GM12878 (cell line): ENCODE measurements at regions not wholly inside any gene's neighbourhood (a gene's known extent, or its start where the extent isn't known, plus 50 kb on each side); places are given as distances from the start of the nearest gene placed in this dataset.

Source experiments
- ATAC-seq: fragments of 200-7000 bp; cut with Tn5 transposase; 3 replicates; pipeline ENCODE4 v1.9.1; 2020; ENCODE audit warnings: mild to moderate bottlenecking, moderate library complexity
- BruUV-seq: library from RNA; stranded (reverse); fragments of 400-500 nt; replicated peaks from 2 replicates; lab custom pipeline; 2021; lab: Mats Ljungman, UMichigan
- CTCF ChIA-PET: fragments of 300-600 bp; sonication (Branson Sonifier 250); formaldehyde crosslinking; extraction: SDS; loops from one replicate; lab custom pipeline; 2021; ENCODE audit warnings: inconsistent platforms; lab: Yijun Ruan, JAX
- POLR2A ChIA-PET: fragments of 350-600 bp; formaldehyde crosslinking; extraction: SDS; loops from one replicate; lab custom pipeline; 2021; ENCODE audit warnings: inconsistent platforms; lab: Charles Lee
- RAD21 ChIA-PET: fragments of 300-600 bp; sonication (Branson Sonifier 250); formaldehyde crosslinking; loops from one replicate; lab custom pipeline; 2023; ENCODE audit warnings: antibody characterized with exemption; ENCODE audit not compliant: unreplicated experiment; lab: Charles Lee
- SMC1A ChIA-PET: fragments of 300-600 bp; sonication (Branson Sonifier 250); formaldehyde crosslinking; loops from one replicate; lab custom pipeline; 2023; ENCODE audit not compliant: unreplicated experiment, uncharacterized antibody; lab: Charles Lee
- DNase-seq: peaks from one replicate; pipeline ENCODE4 v3.0.0-alpha.2; 2011; ENCODE audit warnings: low read depth, low spot score
- FAIRE-seq: peaks from 3 replicates; lab custom pipeline; 2011; peaks lifted over from hg19 to GRCh38; lab: Jason Lieb, UNC
- H2AFZ ChIP-seq: 2 replicates; pipeline ENCODE4 v1.6.0; 2011; ENCODE audit warnings: low read depth, low read length, control low read depth; ENCODE audit not compliant: control insufficient read depth
- H3K27ac ChIP-seq: 2 replicates; pipeline ENCODE4 v1.5.1; 2011; ENCODE audit warnings: control low read depth; ENCODE audit not compliant: control insufficient read depth, insufficient read depth
- H3K27me3 ChIP-seq, 2 experiments: replicated peaks in 1 of 2; 2 replicates each; pipeline versions ENCODE4 v1.6.0 to v1.6.1; 2011; ENCODE audit warnings: low read length in 1 of 2; ENCODE audit not compliant: control insufficient read depth in 2 of 2, insufficient read depth in 2 of 2
- H3K36me3 ChIP-seq, 2 experiments: 2 replicates each; pipeline ENCODE4 v1.5.1; 2011; ENCODE audit warnings: low read length in 1 of 2; ENCODE audit not compliant: control insufficient read depth in 2 of 2, insufficient read depth in 2 of 2
- H3K4me1 ChIP-seq: 2 replicates; pipeline ENCODE4 v1.6.1; 2011; ENCODE audit warnings: mild to moderate bottlenecking, low read length, moderate library complexity, mixed read lengths; ENCODE audit not compliant: control insufficient read depth, insufficient read depth
- H3K4me2 ChIP-seq: 2 replicates; pipeline ENCODE4 v1.6.0; 2011; ENCODE audit warnings: control low read depth; ENCODE audit not compliant: control insufficient read depth, insufficient read depth
- H3K4me3 ChIP-seq: fragments of 200-600 bp; sonication (generic); 2 replicates; pipeline ENCODE4 v1.5.1; 2016
- H3K79me2 ChIP-seq: 2 replicates; pipeline ENCODE4 v1.6.0; 2011; ENCODE audit warnings: low read length; ENCODE audit not compliant: control insufficient read depth, insufficient read depth
- H3K9ac ChIP-seq: 2 replicates; pipeline ENCODE4 v1.8.0; 2011; ENCODE audit warnings: low read length, control low read depth, mixed read lengths; ENCODE audit not compliant: control insufficient read depth, insufficient read depth
- H3K9me3 ChIP-seq: replicated peaks from 3 replicates; pipeline ENCODE4 v1.5.1; 2011; ENCODE audit warnings: mild to moderate bottlenecking, low read length; ENCODE audit not compliant: control insufficient read depth, insufficient read depth
- H4K20me1 ChIP-seq: 2 replicates; pipeline ENCODE4 v1.6.0; 2011; ENCODE audit not compliant: control insufficient read depth, insufficient read depth
- ASH2L ChIP-seq: fragments of 300-600, 200-600 bp; sonication (generic); IDR thresholded peaks from 2 replicates; pipeline ENCODE4 v1.6.1; 2017; ENCODE audit warnings: low read depth, mild to moderate bottlenecking, borderline replicate concordance
- BHLHE40 ChIP-seq, 2 experiments: fragments of 450-650 bp in 1 of 2; IDR thresholded peaks; 2 replicates each; pipeline ENCODE4 v1.6.1; 2011 to 2017; ENCODE audit warnings: low read depth in 2 of 2, borderline replicate concordance in 1 of 2, improper control_type of control experiment in 1 of 2, low read length in 1 of 2, mild to moderate bottlenecking in 1 of 2
- BMI1 ChIP-seq: fragments of 450-650 bp; IDR thresholded peaks from 2 replicates; pipeline ENCODE4 v1.6.1; 2016; ENCODE audit warnings: mild to moderate bottlenecking, moderate library complexity, borderline replicate concordance
- CBX3 ChIP-seq: fragments of 200-600 bp; sonication (generic); IDR thresholded peaks from 2 replicates; pipeline ENCODE4 v1.6.1; 2016; ENCODE audit warnings: low read depth, borderline replicate concordance
- CEBPB ChIP-seq, 2 experiments: fragments of 150-350 bp in 1 of 2; IDR thresholded peaks; 2 replicates each; pipeline ENCODE4 v1.6.1; 2012 to 2014; ENCODE audit warnings: low read depth in 2 of 2, low read length in 2 of 2, borderline replicate concordance in 1 of 2, inconsistent platforms in 1 of 2
- CHD2 ChIP-seq: IDR thresholded peaks from 2 replicates; pipeline ENCODE4 v1.6.1; 2011; ENCODE audit warnings: low read depth, low read length, improper control_type of control experiment, borderline replicate concordance
- GATAD2B ChIP-seq: fragments of 450-650 bp; conservative IDR thresholded peaks from 2 replicates; pipeline ENCODE4 v1.6.1; 2017; ENCODE audit warnings: low read depth, mild to moderate bottlenecking, moderate library complexity
- MTA2 ChIP-seq: fragments of 450-650 bp; IDR thresholded peaks from 2 replicates; pipeline ENCODE4 v1.6.1; 2016; ENCODE audit warnings: low read depth, mild to moderate bottlenecking, moderate library complexity
- RAD51 ChIP-seq: fragments of 450-650 bp; IDR thresholded peaks from 2 replicates; pipeline ENCODE4 v1.6.1; 2016; ENCODE audit warnings: moderate library complexity, mild to moderate bottlenecking, inconsistent platforms
- RBBP5 ChIP-seq: fragments of 200-600 bp; sonication (generic); conservative IDR thresholded peaks from 2 replicates; pipeline ENCODE4 v1.6.1; 2016
- SPI1 ChIP-seq: IDR thresholded peaks from 2 replicates; pipeline ENCODE4 v1.6.1; 2011; ENCODE audit warnings: low read depth, mild to moderate bottlenecking, low read length, moderate library complexity, borderline replicate concordance; ENCODE audit not compliant: insufficient read depth
- TBL1XR1 ChIP-seq: IDR thresholded peaks from 2 replicates; pipeline ENCODE4 v1.6.1; 2012; ENCODE audit warnings: low read depth, low read length, improper control_type of control experiment
- ZNF622 ChIP-seq: fragments of 450-650 bp; IDR thresholded peaks from 2 replicates; pipeline ENCODE4 v1.6.1; 2017; ENCODE audit warnings: mild to moderate bottlenecking, inconsistent platforms
- ZSCAN29 ChIP-seq: fragments of 450-650 bp; IDR thresholded peaks from 2 replicates; pipeline ENCODE4 v1.6.1; 2017; ENCODE audit warnings: mild to moderate bottlenecking, moderate library complexity
- WGBS: methylation state at CpG from one replicate; pipeline ENCODE4 v1.1.6; 2016; ENCODE audit warnings: low lambda C conversion rate; ENCODE audit not compliant: insufficient replicate concordance, insufficient coverage; ENCODE audit errors: missing lambda C conversion rate; 5-methylcytosine and 5-hydroxymethylcytosine counted together
- in situ Hi-C: fragments of 300-500 bp; cut with MboI; formaldehyde crosslinking; loops from 9 replicates; pipeline ENCODE4 v1.14.3; 2018; ENCODE audit warnings: mixed read lengths
- intact Hi-C: fragments of 100-400 bp; cut with micrococcal nuclease; formaldehyde crosslinking; loops from one replicate; pipeline ENCODE4 v1.14.2; 2022; ENCODE audit not compliant: unreplicated experiment
- TF ChIP-seq, protein P1 (sequence below): fragments of 150-350 bp; IDR thresholded peaks from 2 replicates; pipeline ENCODE4 v1.6.1; 2016; ENCODE audit warnings: low read depth, low read length

DNA sequence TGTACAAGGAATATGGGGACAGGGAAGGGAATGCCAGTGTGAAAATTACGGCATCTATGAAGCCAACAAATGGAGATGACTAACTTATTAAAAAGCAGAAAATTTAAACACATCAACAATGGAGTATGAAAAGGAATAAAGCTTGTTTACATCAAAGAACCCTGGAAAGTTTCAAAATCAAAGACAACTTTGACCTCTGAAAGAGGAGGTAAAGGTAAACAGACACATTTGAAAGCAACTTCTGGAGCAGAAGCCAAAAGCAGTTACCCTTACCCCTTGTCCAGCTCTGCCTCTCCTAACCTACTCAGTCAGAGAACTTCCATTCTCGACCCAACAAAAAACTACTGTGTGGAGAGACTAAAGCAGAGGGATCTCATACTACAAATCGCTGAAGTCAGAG lies 184.3 kb downstream of the DUSP6 start:
- SMC1A ChIA-PET, result interaction anchor here (0.6 to 1.2 kb wide), 2 partner anchors 14 to 399 kb away, joined by 3 read pairs; no protein-coding TSS in a partner anchor
- Histone ChIP-seq H3K4me3 (no peak overlapping the region), H2AFZ (no peak overlapping the region), H3K4me2 (no peak overlapping the region), H3K4me1 (peaks cover 3% of the 10 kb centered on the region; the same call in 1 of the 2 replicates), H4K20me1 (no peaks in the 10 kb centered on the region), H3K36me3 (no peaks in the 10 kb centered on the region), H3K27ac (no peak overlapping the region), H3K79me2 (no peaks in the 10 kb centered on the region), H3K9me3 (no peaks in the 10 kb centered on the region), H3K27me3 (no peaks in the 10 kb centered on the region), H3K9ac (no peak overlapping the region)
- in situ Hi-C loops (no loop called here), intact Hi-C loops (no loop called here)
- BruUV-seq, result no TSS peak
- POLR2A ChIA-PET, result no interaction called here
- DNase-seq (no peak), FAIRE-seq (no peak), ATAC-seq (no peak)
- WGBS, result 48% methylated on average over 3 of the region's 3 CpGs
- CTCF ChIA-PET, result no interaction called here
- TF ChIP-seq, protein P1, sequence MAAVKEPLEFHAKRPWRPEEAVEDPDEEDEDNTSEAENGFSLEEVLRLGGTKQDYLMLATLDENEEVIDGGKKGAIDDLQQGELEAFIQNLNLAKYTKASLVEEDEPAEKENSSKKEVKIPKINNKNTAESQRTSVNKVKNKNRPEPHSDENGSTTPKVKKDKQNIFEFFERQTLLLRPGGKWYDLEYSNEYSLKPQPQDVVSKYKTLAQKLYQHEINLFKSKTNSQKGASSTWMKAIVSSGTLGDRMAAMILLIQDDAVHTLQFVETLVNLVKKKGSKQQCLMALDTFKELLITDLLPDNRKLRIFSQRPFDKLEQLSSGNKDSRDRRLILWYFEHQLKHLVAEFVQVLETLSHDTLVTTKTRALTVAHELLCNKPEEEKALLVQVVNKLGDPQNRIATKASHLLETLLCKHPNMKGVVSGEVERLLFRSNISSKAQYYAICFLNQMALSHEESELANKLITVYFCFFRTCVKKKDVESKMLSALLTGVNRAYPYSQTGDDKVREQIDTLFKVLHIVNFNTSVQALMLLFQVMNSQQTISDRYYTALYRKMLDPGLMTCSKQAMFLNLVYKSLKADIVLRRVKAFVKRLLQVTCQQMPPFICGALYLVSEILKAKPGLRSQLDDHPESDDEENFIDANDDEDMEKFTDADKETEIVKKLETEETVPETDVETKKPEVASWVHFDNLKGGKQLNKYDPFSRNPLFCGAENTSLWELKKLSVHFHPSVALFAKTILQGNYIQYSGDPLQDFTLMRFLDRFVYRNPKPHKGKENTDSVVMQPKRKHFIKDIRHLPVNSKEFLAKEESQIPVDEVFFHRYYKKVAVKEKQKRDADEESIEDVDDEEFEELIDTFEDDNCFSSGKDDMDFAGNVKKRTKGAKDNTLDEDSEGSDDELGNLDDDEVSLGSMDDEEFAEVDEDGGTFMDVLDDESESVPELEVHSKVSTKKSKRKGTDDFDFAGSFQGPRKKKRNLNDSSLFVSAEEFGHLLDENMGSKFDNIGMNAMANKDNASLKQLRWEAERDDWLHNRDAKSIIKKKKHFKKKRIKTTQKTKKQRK, result no peak
- TF ChIP-seq ASH2L, result no peak
- TF ChIP-seq ZNF622, result no peak
- TF ChIP-seq RAD51, result no peak
- TF ChIP-seq CHD2, result no peak
- no peak for TF ChIP-seq GATAD2B
- no peak for TF ChIP-seq BMI1
- TF ChIP-seq MTA2, result no peak
- no peak for TF ChIP-seq TBL1XR1
- TF ChIP-seq CBX3, result no peak
- TF ChIP-seq RBBP5, result no peak
- TF ChIP-seq BHLHE40 (IDR thresholded peaks at IDR 0.05; ENCODE audit: borderline replicate concordance in 1 of 2, low read depth in 2 of 2, low read length in 1 of 2), result no peak
- TF ChIP-seq ZSCAN29, result no peak
- no peak for TF ChIP-seq CEBPB (IDR thresholded peaks at IDR 0.05; ENCODE audit: borderline replicate concordance in 1 of 2, low read depth in 2 of 2, low read length in 2 of 2)
- TF ChIP-seq SPI1, result no peak
- RAD21 ChIA-PET, result interaction anchor here (1.4 kb wide), 1 partner anchor 58 kb away, joined by 3 read pairs; no protein-coding TSS in a partner anchor
